Breast epithelium (tissue), 4 donors: ENCODE measurements at regions not wholly inside any gene's neighbourhood (a gene's known extent, or its start where the extent isn't known, plus 50 kb on each side); places are given as distances from the start of the nearest gene placed in this dataset.

Source experiments
- DNase-seq, 2 donors: peaks; one replicate each; pipeline ENCODE4 v3.0.0-alpha.2; 2019; ENCODE audit warnings: low spot score in 2 of 2
- H3K27ac ChIP-seq, 2 donors: fragments of 200-600 bp; sonication (generic) in 1 of 2; one replicate each; pipeline ENCODE4 v1.5.1; 2016 to 2019; ENCODE audit warnings: mild to moderate bottlenecking in 1 of 2
- H3K27me3 ChIP-seq, 2 donors: fragments of 200-600 bp; sonication (generic) in 1 of 2; one replicate each; pipeline versions ENCODE4 v1.5.1 to v1.6.0; 2017 to 2019; ENCODE audit warnings: control low read depth in 1 of 2, mild to moderate bottlenecking in 1 of 2
- H3K36me3 ChIP-seq: fragments of 200-600 bp; one replicate; pipeline ENCODE4 v1.5.1; 2019
- H3K4me1 ChIP-seq, 2 donors: fragments of 200-600 bp; sonication (generic); one replicate each; pipeline ENCODE4 v1.5.1; 2016 to 2019; ENCODE audit warnings: control low read depth in 1 of 2
- H3K4me3 ChIP-seq, 3 donors: fragments of 200-600 bp; sonication (generic); 1 replicate in 2 of 3; 2 replicates in 1 of 3; pipeline ENCODE4 v1.5.1; 2016 to 2019; ENCODE audit warnings: mild to moderate bottlenecking in 3 of 3, moderate library complexity in 2 of 3
- H3K9me3 ChIP-seq, 2 donors: fragments of 200-600 bp; sonication (generic) in 1 of 2; one replicate each; pipeline ENCODE4 v1.5.1; 2016 to 2019; ENCODE audit warnings: control low read depth in 1 of 2
- POLR2A ChIP-seq: fragments of 450-650 bp; IDR thresholded peaks from one replicate; pipeline ENCODE4 v1.6.1; 2016; ENCODE audit warnings: antibody characterized with exemption, mild to moderate bottlenecking, moderate library complexity
- POLR2AphosphoS5 ChIP-seq, 3 donors: sonication (generic); formaldehyde crosslinking; IDR thresholded peaks; one replicate each; pipeline ENCODE4 v1.6.1; 2017; ENCODE audit warnings: antibody characterized with exemption in 3 of 3
- intact Hi-C: fragments of 100-400 bp; cut with DNase I; formaldehyde crosslinking; loops from one replicate; pipeline ENCODE4 v1.15.1; 2023; ENCODE audit warnings: low total_unique reads
- TF ChIP-seq, protein P1 (sequence below), 3 donors: fragments of 450-650 bp; IDR thresholded peaks; one replicate each; pipeline ENCODE4 v1.5.1; 2016 to 2017; ENCODE audit warnings: antibody characterized with exemption in 3 of 3, mild to moderate bottlenecking in 3 of 3, moderate library complexity in 3 of 3

DNA sequence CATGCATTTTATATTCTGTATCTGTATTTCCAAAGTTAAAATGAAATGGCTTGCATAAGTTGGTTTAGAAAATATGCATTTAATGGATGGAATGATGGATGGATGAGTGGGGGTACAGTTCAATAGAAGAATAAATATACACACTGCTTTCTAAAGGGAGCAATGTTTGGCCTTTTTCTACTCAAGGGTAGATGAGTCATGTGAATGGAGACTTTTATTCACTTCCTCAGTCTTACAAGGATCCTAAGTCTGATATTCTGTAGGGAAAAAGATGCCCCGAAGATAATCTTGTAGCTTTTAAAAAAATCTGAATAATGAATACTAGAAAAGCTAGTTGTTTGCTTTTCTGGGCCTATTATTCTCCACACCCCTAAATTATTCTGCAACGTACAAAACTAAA is 2112.1 kb downstream of the MAT2B start:
- H3K4me3 ChIP-seq: no peak overlapping the region
- no peaks in the 10 kb centered on the region for H3K9me3 ChIP-seq
- no peaks in the 10 kb centered on the region for H3K27me3 ChIP-seq
- H3K27ac ChIP-seq: no peak overlapping the region
- H3K4me1 ChIP-seq: no peaks in the 10 kb centered on the region
- intact Hi-C loops: no loop called here
- TF ChIP-seq, protein P1, sequence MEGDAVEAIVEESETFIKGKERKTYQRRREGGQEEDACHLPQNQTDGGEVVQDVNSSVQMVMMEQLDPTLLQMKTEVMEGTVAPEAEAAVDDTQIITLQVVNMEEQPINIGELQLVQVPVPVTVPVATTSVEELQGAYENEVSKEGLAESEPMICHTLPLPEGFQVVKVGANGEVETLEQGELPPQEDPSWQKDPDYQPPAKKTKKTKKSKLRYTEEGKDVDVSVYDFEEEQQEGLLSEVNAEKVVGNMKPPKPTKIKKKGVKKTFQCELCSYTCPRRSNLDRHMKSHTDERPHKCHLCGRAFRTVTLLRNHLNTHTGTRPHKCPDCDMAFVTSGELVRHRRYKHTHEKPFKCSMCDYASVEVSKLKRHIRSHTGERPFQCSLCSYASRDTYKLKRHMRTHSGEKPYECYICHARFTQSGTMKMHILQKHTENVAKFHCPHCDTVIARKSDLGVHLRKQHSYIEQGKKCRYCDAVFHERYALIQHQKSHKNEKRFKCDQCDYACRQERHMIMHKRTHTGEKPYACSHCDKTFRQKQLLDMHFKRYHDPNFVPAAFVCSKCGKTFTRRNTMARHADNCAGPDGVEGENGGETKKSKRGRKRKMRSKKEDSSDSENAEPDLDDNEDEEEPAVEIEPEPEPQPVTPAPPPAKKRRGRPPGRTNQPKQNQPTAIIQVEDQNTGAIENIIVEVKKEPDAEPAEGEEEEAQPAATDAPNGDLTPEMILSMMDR (IDR thresholded peaks at IDR 0.05): no peak
- no peak for TF ChIP-seq POLR2A
- no peak for TF ChIP-seq POLR2AphosphoS5 (IDR thresholded peaks at IDR 0.05)
- H3K36me3 ChIP-seq: no peaks in the 10 kb centered on the region
- no peak for DNase-seq

DNA sequence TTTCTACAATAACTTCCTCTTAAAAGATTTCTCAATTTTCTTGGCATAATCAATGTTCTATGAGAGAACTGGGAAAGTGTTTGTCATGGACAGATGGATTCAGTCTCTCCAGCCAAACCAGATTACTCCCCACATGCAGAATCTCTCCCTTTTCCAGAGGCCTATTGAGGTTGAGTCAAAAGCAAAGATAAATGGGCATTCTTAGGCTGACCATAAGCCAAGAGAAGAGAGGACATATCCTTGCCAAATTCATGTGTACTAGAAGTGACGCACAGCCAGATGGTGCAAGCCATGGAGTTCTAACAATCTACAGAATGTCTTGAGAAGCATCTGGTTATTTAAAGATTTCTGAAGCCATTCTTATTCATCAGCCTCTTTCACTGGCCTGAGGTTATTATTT is 2115.0 kb downstream of the MAT2B start:
- TF ChIP-seq, protein P1 (IDR thresholded peaks at IDR 0.05): no peak
- TF ChIP-seq POLR2AphosphoS5 (IDR thresholded peaks at IDR 0.05): no peak
- TF ChIP-seq POLR2A: no peak
- H3K27me3 ChIP-seq: no peaks in the 10 kb centered on the region
- intact Hi-C loops: no loop called here
- no peak overlapping the region for H3K27ac ChIP-seq
- H3K4me1 ChIP-seq: no peaks in the 10 kb centered on the region
- H3K4me3 ChIP-seq: no peak overlapping the region
- no peak for DNase-seq
- no peaks in the 10 kb centered on the region for H3K9me3 ChIP-seq
- H3K36me3 ChIP-seq: no peaks in the 10 kb centered on the region

DNA sequence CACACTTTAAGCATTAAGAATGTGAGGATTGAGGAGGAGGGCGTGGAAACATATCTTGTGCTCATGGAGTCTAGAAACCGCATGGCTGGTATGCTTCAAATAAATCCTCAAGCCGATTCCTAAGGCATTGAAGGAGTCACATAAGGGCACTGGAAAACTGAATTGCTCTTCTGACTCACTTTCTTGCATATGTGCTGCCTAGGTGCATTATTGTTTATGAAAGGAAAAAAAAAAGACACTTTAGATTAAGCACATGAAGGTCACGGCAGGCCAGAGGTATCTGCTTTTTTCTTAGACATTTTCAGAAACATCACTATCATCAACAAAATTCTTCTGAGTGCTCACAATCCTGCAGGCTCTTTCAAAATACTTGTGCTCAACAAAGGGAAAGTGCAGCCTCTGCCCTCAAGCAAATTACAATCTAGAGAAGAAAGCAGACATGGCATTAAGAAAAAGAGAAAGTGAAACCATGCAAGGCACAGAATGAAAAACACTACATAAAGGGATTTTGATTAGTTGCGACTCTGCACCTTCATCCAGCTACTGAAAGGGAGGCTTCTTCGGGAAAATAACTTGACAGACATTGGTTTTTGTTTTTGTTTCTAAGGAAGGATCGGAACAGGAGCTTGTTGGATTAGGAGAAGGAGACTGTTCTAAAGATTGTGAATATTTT is 2117.6 kb downstream of the MAT2B start:
- H3K27me3 ChIP-seq: no peaks in the 10 kb centered on the region
- no peaks in the 10 kb centered on the region for H3K36me3 ChIP-seq
- DNase-seq: no peak
- TF ChIP-seq POLR2AphosphoS5 (IDR thresholded peaks at IDR 0.05): no peak
- TF ChIP-seq, protein P1 (IDR thresholded peaks at IDR 0.05): no peak
- no peak for TF ChIP-seq POLR2A
- intact Hi-C loops: no loop called here
- no peaks in the 10 kb centered on the region for H3K9me3 ChIP-seq
- no peak overlapping the region for H3K4me3 ChIP-seq
- H3K27ac ChIP-seq: no peak overlapping the region
- no peaks in the 10 kb centered on the region for H3K4me1 ChIP-seq

DNA sequence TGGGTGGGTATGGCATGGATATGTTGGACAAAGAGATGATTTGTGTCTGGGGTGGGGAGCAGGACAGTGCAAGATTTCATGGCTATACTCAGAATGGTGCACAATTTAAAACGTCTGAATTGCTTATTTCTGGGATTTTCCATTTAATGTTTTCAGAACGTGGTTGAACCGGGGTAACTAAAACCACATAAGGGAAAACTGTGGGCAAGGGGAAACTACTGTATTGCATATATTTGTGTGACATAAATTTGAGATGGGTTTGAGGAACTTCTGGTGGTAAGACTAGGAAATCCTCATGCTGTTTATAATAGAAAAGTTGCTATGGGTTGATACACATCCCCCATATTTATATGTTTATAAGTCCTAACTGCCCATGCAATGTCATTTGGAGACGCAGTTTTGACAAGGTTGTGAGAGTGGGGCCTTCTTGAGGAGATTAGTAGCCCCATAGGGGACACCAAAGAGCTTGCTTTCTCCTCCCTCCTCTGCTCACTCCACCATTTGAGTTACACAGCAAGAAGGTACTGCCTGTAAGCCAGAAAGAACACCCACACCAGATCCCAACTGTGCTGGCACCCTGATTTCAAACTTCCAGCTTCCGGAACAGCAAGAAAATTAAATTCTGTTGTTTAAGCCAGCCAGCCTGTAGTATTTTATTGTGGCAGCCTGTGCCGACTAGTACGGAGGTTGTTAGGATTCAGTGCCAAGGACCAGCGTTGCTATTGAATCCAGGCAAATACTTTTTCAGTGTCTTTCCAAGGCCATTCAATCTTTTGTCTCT is 2118.9 kb downstream of the MAT2B start:
- TF ChIP-seq POLR2A: no peak
- TF ChIP-seq, protein P1 (IDR thresholded peaks at IDR 0.05): no peak
- TF ChIP-seq POLR2AphosphoS5 (IDR thresholded peaks at IDR 0.05): no peak
- Histone ChIP-seq H3K9me3 (no peaks in the 10 kb centered on the region), H3K4me3 (no peak overlapping the region), H3K36me3 (no peaks in the 10 kb centered on the region), H3K27ac (no peak overlapping the region), H3K4me1 (no peaks in the 10 kb centered on the region), H3K27me3 (no peaks in the 10 kb centered on the region)
- intact Hi-C loops: no loop called here
- DNase-seq: no peak

DNA sequence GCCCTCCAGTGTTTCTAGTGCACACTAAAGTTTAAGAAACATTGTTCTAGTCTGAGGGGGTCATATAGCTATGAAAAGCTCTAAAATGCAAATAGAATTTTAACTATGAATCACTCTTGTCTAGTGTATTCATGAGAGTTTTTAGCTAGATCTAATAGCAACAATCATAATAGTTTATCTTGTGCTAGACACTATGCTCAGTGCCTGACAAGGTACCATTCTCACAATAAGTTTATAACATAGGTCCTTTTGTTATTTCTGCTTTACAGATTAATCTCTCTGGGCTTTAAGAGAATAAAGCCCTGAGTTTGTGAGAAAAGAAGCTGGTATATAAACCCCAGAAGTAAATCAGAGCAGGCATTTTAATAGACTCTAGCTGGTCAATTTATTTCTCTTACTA is 2120.7 kb downstream of the MAT2B start:
- no peaks in the 10 kb centered on the region for H3K36me3 ChIP-seq
- intact Hi-C loops: no loop called here
- TF ChIP-seq POLR2A (no peak), POLR2AphosphoS5 (IDR thresholded peaks at IDR 0.05) (no peak)
- TF ChIP-seq, protein P1 (IDR thresholded peaks at IDR 0.05): no peak
- no peak overlapping the region for H3K27ac ChIP-seq
- H3K27me3 ChIP-seq: no peaks in the 10 kb centered on the region
- DNase-seq: no peak
- H3K4me3 ChIP-seq: no peak overlapping the region
- no peaks in the 10 kb centered on the region for H3K4me1 ChIP-seq
- no peaks in the 10 kb centered on the region for H3K9me3 ChIP-seq
